Right ventricle myocardium inferior (tissue), 1 donor: ENCODE measurements at regions not wholly inside any gene's neighbourhood (a gene's known extent, or its start where the extent isn't known, plus 50 kb on each side); places are given as distances from the start of the nearest gene placed in this dataset.
"Not testable (repeated sequence)": the region's sequence is repeated elsewhere in the genome, so short reads cannot be mapped to it uniquely, and the experiment has no call there.

ENCODE experiments used
- ATAC-seq: fragments of 200-7000 bp; cut with Tn5 transposase; one replicate; pipeline ENCODE4 v1.9.1; 2020; ENCODE audit warnings: mild to moderate bottlenecking, moderate library complexity
- DNase-seq: peaks from one replicate; pipeline ENCODE4 v3.0.0; 2021; ENCODE audit errors: missing footprints
- intact Hi-C: fragments of 100-400 bp; cut with DNase I; formaldehyde crosslinking; loops from one replicate; pipeline ENCODE4 v1.11.0; 2022
- donor health status: DM: no; HTN: yes; CAD: no; lungs with severe emphysema.

DNA sequence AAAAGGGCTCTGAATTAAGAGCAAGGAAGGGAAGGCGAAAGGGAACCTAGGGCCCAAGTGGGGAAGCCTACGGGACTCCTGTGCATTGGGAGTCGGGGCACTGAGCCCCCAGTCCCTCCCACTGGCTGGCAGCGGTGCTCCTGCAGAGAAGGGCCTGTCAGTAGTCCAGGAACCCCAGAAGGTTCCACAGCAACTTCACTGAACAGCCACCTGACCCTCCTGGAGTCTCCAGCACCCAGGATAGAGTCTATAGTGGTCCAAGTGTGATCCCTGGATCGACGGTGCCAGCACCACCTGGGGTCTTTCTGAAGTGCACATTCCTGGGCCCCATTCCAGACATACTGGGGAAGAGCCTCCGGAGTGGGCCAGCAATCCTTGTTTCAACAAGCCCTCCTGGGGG is 100.0 kb upstream of the B3GAT1 start:
- DNase-seq (no peak), ATAC-seq (no peak)
- intact Hi-C loops, result no loop called here

DNA sequence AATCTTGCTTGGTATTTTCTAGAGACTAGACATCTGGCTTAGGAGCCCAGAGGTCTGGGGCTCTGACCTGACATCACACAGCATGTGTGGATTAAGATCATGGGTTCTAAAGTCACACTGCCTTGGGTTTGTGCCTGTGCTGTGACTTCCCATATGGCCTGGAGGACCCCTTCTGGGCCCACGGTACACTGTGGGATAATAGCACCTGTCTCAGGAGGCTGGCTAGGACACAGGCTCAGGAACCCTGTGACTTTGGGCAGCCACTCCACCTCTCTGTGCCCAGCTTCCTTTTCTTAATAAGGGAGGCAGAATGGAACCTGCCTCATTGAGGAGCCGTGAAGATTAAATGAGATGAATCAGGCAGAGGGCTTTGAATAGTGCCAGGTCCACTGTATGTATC is 99.2 kb upstream of the B3GAT1 start:
- DNase-seq (no peak), ATAC-seq (no peak)
- intact Hi-C loops, result no loop called here

DNA sequence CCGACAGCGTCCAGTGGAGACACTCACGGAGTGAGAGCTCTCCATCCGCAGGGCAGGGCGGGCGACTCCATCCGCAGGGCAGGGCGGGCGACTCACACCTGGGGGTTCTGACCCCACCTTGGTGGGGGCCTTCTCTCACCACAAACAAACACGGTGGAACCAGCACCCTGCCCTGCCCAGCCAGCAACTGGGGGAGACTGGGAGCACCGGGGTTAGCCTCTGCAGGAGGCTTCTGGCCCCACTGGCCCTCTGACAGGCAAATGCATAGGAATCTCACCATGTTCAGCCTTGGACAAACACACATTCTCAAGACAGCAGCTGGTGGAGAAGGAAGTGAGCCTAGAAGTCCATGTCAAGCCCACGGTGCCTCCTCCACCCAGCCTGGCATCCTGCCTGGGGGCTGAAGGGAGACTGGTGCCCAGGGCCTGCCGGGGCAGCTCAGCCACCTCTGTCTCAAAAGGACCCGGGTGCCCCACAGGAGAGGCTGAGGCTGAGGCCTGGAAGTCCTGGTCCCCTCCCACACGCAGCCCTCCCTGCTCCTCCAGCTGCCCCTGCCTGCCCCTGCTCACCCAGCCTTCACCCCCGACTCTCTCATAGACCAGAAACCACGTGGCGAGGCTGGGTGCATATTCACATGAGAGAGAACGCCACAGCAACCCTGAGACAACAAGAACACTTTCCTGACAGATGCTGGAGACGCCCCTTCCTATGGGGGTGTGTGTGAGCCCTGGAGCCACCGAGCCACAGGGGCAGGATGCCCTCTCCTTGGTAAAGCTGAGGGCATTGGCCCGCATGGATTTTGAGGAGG is 98.4 kb upstream of the B3GAT1 start:
- intact Hi-C loops, result no loop called here
- ATAC-seq, result no peak
- DNase-seq, result no peak

DNA sequence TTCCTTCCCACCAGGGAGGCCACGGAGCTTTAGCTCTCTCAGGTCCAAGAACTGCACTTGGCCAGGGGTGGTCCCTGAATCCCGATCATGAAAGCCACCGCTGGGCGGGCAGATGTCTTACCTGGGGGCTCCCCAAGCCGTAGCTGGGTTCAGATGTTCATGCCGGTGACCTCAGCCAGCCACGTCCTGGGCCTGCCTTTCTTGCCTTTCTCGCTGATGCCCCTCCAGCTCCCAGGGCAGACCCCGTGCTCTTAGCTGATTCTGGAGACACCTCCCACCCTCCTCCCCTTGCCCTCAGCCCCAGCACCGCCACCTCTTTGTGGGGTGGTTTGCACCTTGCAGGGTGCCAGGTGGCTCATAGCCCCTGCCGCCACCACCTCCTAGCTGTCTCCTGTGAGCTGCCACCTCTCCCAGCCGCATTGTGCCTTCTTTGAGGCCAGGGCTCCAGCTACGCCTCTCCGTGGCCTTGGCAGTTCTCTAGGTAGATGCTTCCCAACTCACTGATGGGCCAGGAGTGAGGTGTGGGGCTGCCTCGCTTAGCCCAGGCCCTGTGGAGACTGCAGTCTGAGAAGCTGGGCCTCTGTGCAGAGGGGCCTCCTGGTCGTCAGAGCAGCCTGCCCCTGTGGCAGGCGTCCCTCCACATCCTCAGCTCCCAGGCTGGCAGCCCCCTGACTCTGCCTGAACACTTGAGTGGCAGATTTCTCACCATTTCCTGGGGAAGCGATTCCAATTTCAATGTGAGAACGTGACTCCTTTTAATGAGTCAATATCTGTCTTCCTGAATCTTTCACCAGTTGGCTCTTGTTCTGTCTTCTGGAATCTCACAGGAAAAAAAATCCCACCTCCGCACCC is 97.6 kb upstream of the B3GAT1 start:
- ATAC-seq (no peak), DNase-seq (no peak)
- intact Hi-C loops, result no loop called here

DNA sequence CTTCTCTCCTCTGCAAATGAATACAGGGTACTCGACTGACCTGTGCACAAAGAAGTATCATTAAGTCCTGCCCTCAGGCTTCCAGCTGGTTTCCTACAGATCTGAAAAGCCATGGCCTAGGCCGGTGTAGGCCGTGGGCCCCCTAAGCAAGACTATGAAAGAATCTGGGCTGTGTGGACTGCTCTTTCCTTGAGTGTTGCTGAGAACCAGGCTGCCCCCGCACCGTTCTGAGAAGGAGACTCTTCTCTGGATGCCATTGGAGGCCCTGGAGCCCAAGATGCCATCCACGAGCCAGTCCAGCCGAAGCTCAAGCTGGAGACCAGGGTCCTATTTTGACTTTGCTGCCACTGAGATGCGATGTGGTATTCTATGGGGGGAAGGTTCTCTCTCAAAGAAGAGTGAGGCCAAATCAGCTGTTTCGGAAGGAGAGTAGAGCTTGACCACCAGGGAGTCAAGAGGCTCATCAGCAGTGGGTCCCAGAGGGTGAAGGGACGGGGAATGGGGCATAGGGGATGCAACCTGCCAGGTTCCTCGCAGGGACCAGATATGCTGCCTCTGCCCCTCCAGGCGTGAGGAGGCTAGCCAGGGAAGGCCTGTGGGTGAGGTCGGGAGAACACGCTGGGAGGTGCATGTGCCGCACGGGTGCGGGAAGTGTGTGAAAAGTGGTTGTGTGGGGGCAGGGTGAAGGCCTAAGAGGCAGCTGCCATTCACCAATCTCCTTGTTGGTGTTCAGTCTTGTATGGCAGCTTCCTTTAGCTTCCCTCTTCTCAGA is 96.4 kb upstream of the B3GAT1 start:
- DNase-seq (no peak), ATAC-seq (no peak)
- intact Hi-C loops, result no loop called here

DNA sequence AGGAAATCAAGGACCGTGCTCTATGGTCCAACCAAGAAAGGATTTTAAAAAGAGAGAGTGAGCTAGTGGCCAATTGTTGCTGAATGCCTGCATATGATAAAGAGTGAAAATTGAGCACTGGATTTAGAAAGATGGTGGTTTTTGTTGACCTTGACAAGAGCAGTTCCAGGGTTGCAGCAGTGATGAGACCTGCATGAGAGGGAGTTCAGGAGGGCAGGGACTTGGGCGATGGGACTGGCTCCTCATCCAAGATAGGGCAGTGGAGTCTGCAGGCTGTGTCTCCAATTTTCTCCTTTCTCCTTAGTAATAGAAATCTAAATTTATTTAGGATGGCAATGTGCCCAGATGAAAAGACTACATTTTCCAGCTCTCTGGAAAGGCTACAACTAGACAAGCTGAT is 94.0 kb upstream of the B3GAT1 start:
- no peak for ATAC-seq
- intact Hi-C loops, result no loop called here
- no peak for DNase-seq

DNA sequence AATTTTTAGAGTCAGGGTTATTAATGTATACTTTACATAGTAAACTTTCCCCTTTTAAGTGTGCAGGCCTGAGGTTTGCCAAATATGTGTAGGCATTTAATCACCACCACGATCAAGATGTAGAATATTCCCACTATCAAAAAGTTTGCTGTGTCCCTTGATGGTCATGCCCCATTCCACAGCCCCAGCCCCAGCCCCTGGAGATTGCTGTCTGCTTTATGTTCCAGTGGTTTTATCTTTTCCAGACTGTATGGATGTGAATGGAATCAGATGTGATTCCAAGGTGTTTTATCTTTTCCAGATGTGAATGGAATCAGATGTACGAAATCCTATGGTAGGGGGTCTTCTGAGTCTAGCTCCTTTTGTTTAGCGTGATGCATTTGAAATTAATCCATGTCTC is 93.1 kb upstream of the B3GAT1 start:
- intact Hi-C loops, result no loop called here
- no peak for DNase-seq
- no peak for ATAC-seq

DNA sequence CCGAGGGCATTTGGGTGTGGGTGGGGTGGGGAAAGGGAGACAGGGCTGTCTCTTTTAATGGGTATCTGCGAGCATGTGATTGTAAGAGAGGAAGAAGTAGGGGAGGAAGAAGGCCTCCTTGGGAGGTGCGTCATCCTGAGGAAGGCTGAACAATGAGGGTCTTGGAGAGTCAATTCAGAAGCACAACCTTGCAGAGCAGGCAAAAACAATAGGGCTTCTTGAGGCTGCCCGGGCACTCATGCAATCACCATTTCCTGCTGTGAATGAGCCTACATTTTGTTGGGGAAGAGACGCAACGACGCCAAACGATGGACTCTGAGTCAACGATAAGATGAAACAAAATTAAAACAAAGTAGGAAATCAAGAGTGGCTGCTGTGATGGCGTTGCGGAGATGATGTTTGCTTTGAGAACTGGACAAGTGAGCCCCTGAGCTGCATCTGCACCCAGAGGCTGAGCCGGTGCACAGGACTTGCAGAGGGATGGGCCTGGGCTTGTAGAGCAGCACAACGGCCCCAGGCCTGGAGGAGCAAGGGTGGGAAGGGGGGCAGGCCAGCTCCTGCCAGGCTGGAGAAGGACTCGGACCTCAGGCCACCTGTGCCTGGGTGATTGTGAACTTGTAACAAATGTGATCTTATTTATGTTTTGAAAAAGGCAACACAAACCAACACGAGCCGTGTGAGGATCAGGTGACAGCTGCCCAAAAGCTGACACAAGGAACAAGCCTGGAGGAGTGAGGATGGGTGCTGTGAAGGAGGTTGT is 92.3 kb upstream of the B3GAT1 start:
- intact Hi-C loops, result no loop called here

DNA sequence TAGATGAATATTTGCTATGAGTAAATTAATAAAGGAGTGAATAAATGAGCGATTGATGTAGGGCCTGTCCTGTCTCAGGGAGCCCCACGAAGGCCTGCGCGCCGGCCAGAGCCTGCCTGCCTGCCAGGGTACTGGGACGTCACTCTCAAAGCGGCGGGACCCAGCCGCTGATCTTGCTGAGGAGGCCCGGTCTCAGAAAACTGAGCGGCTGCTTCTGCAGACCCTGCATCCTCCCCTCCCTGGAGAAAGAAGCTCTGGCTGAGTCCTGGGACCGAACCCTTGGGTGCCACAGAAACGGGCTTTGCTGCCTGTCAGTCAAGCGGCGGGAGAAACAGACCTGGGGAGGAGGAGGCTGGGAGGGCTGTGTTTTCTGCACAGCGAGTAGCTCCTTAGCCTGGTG is 91.6 kb upstream of the B3GAT1 start:
- DNase-seq (no peak), ATAC-seq (no peak)
- intact Hi-C loops, result no loop called here

More for the DNA sequence above, 92.3 kb upstream of the B3GAT1 start:
- DNase-seq (no peak), ATAC-seq (no peak)

DNA sequence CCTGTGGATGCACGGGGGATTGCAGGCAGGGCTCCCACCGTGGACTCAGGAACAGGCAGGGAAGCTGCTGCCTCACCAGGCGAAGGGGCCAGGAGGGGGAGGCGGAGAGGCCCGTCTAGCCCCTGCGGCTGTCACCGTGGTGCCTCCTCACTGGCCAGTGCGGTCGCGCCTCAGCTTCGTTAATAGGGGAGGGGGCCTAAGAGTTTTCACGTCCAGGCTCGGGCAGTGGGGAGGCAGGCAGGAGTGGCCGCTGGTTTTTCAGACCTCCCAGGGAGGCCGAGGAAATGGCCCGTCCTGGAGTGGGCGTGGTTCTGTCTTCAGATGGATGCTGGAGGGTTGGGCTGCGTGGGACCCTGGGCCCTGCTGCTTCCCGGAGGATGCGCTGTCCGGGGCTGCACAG is 91.1 kb upstream of the B3GAT1 start:
- DNase-seq (no peak), ATAC-seq (no peak)
- intact Hi-C loops, result no loop called here

DNA sequence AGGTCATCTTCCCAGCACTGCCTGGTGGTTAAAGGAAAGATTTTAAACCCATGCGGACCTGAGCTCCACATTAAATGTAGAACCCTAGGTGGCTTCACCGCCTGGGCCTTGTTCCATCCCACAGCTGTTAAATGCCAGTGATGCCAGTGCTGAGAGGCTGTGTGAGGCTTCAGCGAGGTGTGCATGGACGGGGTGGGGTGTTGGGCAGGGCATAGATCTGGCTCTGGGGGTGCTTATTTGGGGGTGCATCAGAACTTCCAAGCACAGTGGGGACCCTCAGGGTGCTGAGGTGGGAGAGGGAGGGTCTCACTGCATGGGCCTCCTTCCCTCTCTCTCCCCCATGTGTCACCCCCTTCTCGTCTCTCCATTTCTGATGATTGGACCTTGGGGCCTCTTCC is 90.1 kb upstream of the B3GAT1 start:
- intact Hi-C loops, result no loop called here
- ATAC-seq (no peak), DNase-seq (no peak)

DNA sequence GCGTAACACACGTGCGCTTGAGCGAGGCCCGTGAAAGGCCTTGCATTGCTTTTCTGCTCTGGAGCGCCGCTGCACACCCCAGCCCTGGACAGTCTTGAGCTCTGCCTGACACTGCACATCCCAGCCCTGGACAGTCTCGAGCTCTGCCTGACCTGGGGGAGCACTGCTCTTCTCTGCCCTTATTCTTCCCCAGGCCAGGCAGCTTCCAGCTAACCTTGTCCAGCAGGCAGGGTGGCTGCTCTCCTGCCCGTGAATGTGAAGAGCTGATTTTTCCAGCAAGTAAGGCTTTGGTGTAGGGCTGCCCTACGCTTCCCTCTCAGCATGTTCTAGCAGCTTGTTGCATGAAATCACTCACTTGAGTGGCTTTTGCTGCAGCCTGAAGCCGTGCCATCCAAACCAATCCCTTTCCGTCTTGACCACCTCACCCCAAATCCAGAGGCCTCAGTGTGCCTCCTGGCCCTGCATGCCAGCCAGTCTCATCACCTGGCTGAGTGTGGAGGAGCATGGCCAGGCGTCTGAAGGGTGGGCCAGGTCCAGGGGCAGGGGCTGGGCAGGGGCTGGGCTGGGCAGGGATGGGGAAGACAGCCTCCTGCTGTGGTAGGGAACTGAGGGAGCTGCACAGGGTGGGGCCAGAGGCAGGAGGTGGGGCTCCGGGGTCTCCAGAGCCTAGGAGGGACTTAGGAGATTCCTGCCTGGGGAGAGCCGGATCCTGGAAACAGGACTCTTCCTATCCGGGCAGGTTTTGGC is 89.5 kb upstream of the B3GAT1 start:
- no peak for ATAC-seq
- no peak for DNase-seq
- intact Hi-C loops, result no loop called here

DNA sequence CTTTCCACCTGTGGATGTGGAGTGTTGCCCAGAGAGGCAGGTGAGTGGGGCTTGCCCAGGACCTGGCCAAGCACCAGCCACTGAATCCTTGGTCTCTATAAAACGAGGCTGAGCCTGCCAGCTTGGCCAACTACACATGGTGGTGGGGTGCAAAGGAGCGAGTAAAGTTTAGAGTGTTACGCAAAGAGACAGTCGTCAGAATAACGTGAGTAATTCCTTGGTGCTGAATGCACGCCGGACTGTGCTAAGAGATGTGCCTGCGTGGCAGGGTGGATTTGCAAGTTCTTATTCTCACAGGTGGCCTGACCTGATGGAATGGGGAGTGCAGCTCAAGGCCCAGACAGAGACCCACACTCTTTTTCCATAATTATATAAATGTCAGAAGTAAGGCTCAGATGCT is 88.6 kb upstream of the B3GAT1 start:
- intact Hi-C loops, result no loop called here
- DNase-seq (no peak), ATAC-seq (no peak)

DNA sequence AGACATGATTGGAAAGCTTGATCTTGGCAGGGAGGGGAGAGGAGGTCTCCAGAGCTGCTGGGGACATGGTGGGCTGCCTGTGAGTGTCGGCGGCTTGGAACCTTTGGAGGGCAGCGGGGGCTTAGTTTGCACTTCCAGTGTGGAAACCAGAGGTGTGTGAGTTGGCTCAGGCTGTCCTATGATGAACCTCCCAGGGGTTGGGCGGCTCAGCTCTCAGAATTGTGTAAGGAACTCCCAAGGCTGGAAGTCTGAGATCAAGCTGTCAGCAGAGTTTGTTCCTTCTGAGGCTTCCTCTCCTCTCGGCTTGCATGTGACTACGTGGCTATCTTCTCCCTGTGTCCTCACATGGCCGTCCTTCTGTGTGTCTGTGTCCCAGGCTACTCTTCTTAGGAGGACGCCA is 87.9 kb upstream of the B3GAT1 start:
- no peak for DNase-seq
- no peak for ATAC-seq
- intact Hi-C loops, result no loop called here

DNA sequence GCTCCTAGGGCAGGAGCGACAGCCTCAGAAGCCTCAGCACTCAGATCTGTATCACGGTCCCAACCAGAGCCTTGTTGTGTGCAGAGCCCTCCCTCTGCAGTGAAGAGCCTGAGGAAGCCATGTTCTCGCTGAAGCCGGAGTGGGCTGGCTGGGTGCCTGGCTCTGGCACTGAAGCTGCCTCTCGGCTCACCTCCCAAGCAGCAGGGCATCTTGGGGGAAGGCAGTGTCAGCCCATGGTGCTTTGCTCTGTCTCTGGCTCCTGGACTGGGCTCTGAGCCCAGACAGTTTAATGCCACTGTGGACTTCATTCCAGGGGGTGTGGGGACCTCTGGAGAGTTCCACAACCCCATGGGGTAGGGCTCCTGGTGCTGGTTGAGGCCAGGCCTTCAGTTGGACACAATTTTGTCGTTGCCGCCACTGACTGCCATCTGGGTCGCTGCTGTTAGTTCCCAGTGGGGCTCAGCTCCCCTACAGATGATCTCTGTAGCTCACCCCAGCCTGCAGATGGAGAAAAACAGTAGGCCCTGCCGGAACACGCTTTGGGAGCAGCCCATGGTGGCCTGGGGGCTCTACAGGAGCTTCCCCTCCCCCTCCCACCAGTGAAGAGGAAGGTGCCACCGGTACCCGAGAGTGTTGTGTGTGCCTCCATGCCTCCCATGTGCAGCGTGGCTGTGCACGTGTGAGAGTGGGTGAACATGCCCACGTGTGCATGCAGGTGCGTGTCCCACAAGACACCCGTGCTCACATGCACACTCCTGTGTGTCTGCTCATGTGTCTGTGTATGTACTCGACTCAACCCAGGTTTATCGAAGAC is 86.5 kb upstream of the B3GAT1 start:
- no peak for DNase-seq
- intact Hi-C loops, result no loop called here
- ATAC-seq, result peak; percentile 62

DNA sequence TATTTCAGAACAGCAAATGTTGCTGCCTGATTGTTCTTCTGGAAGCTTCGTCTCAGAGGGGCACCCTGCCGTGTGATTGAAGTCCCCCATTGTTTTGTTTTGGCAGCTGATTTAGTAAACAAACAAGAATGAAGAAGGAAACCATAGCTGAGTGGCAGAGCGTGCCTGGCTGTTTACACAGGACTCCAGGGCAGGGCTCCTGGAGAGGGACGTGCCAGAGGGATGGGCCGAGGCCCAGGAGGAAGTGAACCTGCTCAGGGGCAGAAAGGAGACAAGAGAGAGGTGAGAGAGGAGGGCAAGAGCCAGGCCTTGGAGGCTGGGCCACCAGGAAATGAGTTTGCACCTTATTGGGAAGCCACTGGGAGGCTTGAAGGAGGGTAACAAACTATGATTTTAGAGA is 85.5 kb upstream of the B3GAT1 start:
- ATAC-seq (no peak), DNase-seq (no peak)

DNA sequence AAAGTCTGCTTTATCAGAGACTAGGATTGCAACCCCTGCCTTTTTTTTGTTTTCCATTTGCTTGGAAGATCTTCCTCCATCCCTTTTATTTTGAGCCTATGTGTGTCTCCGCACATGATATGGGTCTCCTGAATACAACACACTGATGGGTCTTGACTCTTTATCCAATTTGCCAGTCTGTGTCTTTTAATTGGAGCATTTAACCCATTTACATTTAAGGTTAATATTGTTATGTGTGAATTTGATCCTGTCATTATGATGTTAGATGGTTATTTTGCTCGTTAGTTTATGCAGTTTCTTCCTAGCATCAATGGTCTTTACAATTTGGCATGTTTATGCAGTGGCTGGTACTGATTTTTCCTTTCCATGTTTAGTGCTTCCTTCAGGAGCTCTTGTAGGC is 84.0 kb upstream of the B3GAT1 start:
- DNase-seq, intact Hi-C loops, ATAC-seq: not testable (repeated sequence)

More for the DNA sequence above, 85.5 kb upstream of the B3GAT1 start:
- intact Hi-C loops, result no loop called here
